Thoracic aorta (tissue), 2 donors: ENCODE measurements at regions not wholly inside any gene's neighbourhood (a gene's known extent, or its start where the extent isn't known, plus 50 kb on each side); places are given as distances from the start of the nearest gene placed in this dataset.

Source experiments
- ATAC-seq: fragments of 150-250 bp; one replicate; pipeline ENCODE4 v1.8.0; 2017; ENCODE audit warnings: low read depth; ENCODE audit not compliant: insufficient number of reproducible peaks, low FRiP score
- DNase-seq: peaks from one replicate; pipeline ENCODE4 v3.0.0-alpha.2; 2020; ENCODE audit warnings: low spot score
- H3K27ac ChIP-seq, 2 donors: fragments of 200-600 bp; sonication (generic); 1 replicate in 1 of 2; 2 replicates in 1 of 2; pipeline ENCODE4 v1.5.1; 2016; ENCODE audit warnings: mild to moderate bottlenecking in 2 of 2, moderate library complexity in 2 of 2
- H3K27me3 ChIP-seq: fragments of 200-600 bp; sonication (generic); replicated peaks from 2 replicates; pipeline ENCODE4 v1.6.0; 2016; ENCODE audit warnings: mild to moderate bottlenecking; ENCODE audit not compliant: insufficient read depth
- H3K36me3 ChIP-seq: fragments of 200-600 bp; sonication (generic); one replicate; pipeline ENCODE4 v1.5.1; 2016
- H3K4me1 ChIP-seq, 2 donors: fragments of 200-600 bp; sonication (generic); 1 replicate in 1 of 2; 2 replicates in 1 of 2; pipeline versions ENCODE4 v1.5.1 to v1.6.0; 2016; ENCODE audit warnings: low read depth in 2 of 2, mild to moderate bottlenecking in 1 of 2; ENCODE audit not compliant: control insufficient read depth in 1 of 2
- H3K4me3 ChIP-seq: fragments of 200-600 bp; sonication (generic); 2 replicates; pipeline ENCODE4 v1.5.1; 2016; ENCODE audit warnings: mild to moderate bottlenecking
- H3K9me3 ChIP-seq: fragments of 200-600 bp; sonication (generic); 2 replicates; pipeline ENCODE4 v1.5.1; 2016
- CTCF ChIP-seq: fragments of 200-600 bp; sonication (generic); IDR thresholded peaks from one replicate; pipeline ENCODE4 v1.5.1; 2019; ENCODE audit warnings: antibody characterized with exemption

GRCh38 chr7:112554591-112554990, 73.8 kb downstream of the LSMEM1 start:
- H3K4me3 ChIP-seq = no peak overlapping the region
- H3K27me3 ChIP-seq = no peaks in the 10 kb centered on the region
- ATAC-seq (no peak), DNase-seq (no peak)
- no peaks in the 10 kb centered on the region for H3K9me3 ChIP-seq
- no peaks in the 10 kb centered on the region for H3K36me3 ChIP-seq
- TF ChIP-seq CTCF = no peak
- H3K4me1 ChIP-seq = no peaks in the 10 kb centered on the region
- H3K27ac ChIP-seq = no peak overlapping the region

- H3K9me3 ChIP-seq = no peaks in the 10 kb centered on the region
- no peaks in the 10 kb centered on the region for H3K36me3 ChIP-seq
- no peak for ATAC-seq
- no peak for DNase-seq
- no peak overlapping the region for H3K4me3 ChIP-seq
- no peak for TF ChIP-seq CTCF
- no peak overlapping the region for H3K27ac ChIP-seq
- no peaks in the 10 kb centered on the region for H3K4me1 ChIP-seq
- H3K27me3 ChIP-seq = no peaks in the 10 kb centered on the region
These were observed 75.8 kb downstream of the LSMEM1 start for GRCh38 chr7:112556633-112557032.

GRCh38 chr7:112566442-112567324, 85.9 kb downstream of the LSMEM1 start:
- H3K9me3 ChIP-seq = no peaks in the 10 kb centered on the region
- TF ChIP-seq CTCF = no peak
- H3K27me3 ChIP-seq = no peaks in the 10 kb centered on the region
- ATAC-seq = no peak
- no peaks in the 10 kb centered on the region for H3K4me1 ChIP-seq
- DNase-seq = no peak
- no peaks in the 10 kb centered on the region for H3K36me3 ChIP-seq
- H3K4me3 ChIP-seq = peak overlapping the region; percentile 31
- no peak overlapping the region for H3K27ac ChIP-seq

GRCh38 chr7:112567388-112567787, 86.6 kb downstream of the LSMEM1 start:
- Histone ChIP-seq H3K9me3 (no peaks in the 10 kb centered on the region), H3K36me3 (no peaks in the 10 kb centered on the region), H3K27me3 (no peaks in the 10 kb centered on the region), H3K27ac (no peak overlapping the region), H3K4me1 (no peaks in the 10 kb centered on the region), H3K4me3 (peak overlapping the region; percentile 31)
- ATAC-seq = no peak
- TF ChIP-seq CTCF = no peak
- no peak for DNase-seq

GRCh38 chr7:112571852-112572607, 91.2 kb downstream of the LSMEM1 start:
- no peak for DNase-seq
- no peak for ATAC-seq
- Histone ChIP-seq H3K9me3 (no peaks in the 10 kb centered on the region), H3K27me3 (no peaks in the 10 kb centered on the region), H3K4me3 (no peak overlapping the region), H3K27ac (no peak overlapping the region), H3K36me3 (no peaks in the 10 kb centered on the region), H3K4me1 (no peaks in the 10 kb centered on the region)
- TF ChIP-seq CTCF = no peak
